ENCODE measurements at regions not wholly inside any gene's neighbourhood (a gene's known extent, or its start where the extent isn't known, plus 50 kb on each side); places are given as distances from the start of the nearest gene placed in this dataset.

DNA sequence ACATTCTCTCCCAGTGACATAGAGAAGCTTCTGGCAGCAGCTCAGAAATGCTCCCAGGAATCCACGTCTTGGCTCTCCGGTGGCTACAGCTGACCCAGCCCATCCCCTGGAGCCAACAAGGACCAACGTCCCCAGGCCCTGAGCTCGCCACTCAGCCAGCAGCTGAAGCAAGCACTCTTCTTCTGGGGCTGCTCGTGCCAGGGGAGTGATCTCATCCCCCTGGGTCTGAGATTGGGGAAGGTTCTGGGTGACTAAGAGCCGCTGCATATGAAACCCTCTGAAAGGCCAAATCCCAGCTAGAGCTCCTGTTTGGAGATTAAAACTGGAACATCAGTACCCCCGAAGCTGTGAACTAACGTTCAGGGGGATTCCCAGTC lies 487.9 kb downstream of the NPHP4 start:
- Histone ChIP-seq H3K9me3 (no peaks in the 10 kb centered on the region), H3K27me3 (peaks cover 0 to 6% (median 0%) of the 10 kb centered on the region in 3 donors), H3K36me3 (no peaks in the 10 kb centered on the region), H3K27ac (no peak overlapping the region), H3K4me1 (no peaks in the 10 kb centered on the region), H3K4me3 (no peak overlapping the region)
- no peak for TF ChIP-seq POLR2A (IDR thresholded peaks at IDR 0.05)
- no peak for TF ChIP-seq CTCF (IDR thresholded peaks at IDR 0.05 in 4 of 5, conservative IDR thresholded peaks at IDR 0.05 in 1 of 5)
- ATAC-seq (no peak), DNase-seq (no peak)
- in situ Hi-C loops (cut with MboI; ENCODE audit: low sequenced_read_pairs in 4 of 4) (loop anchor here (25.0 kb wide), 4 partner anchors 233 to 458 kb away; no protein-coding TSS in a partner anchor), intact Hi-C loops (cut with DNase I; ENCODE audit: low total_unique reads) (no loop called here)

DNA sequence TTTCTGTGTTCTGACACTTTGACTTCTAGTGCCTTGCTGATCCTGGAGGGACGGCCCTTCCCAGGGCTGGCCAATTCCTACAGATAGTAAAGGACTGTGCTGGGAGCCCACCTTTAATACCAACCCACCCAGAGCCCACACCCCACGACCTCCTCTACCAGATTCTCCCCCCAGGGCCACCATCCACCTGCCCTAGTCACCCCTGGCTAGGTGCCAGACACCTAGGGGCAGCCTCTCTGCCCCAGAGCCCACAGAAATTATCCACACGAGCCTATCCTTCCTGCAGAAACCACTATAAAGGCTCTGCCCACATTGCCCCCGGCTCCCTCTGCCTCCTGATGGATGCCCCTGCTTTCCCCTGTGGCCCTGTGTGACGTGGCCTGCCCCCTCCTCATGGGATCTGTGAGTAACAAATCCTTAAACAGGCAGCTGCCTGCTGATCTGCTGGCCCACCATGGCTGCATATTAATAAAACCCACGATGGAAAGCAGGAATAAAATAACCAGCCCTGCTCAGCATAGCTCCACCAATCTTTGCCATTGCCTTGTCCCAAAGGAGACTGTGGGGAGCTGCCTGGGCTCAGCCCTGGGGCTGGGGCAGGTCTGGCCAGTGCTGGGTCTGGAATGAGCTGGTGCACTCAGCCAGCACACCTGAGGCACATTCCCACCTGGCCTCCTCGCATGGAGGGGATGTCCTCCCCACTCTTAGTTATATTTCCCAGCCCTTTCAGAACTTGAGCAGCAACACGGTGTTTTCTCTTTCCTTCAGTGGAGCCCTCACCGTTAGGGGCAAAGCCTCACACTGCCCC lies 488.5 kb downstream of the NPHP4 start:
- H3K27ac ChIP-seq: no peak overlapping the region
- no peak overlapping the region for H3K4me3 ChIP-seq
- no peaks in the 10 kb centered on the region for H3K4me1 ChIP-seq
- ATAC-seq (no peak), DNase-seq (no peak)
- no peaks in the 10 kb centered on the region for H3K9me3 ChIP-seq
- intact Hi-C loops (cut with DNase I; ENCODE audit: low total_unique reads) (no loop called here), in situ Hi-C loops (cut with MboI; ENCODE audit: low sequenced_read_pairs in 4 of 4) (loop anchor here (25.0 kb wide), 4 partner anchors 234 to 459 kb away; no protein-coding TSS in a partner anchor)
- H3K36me3 ChIP-seq: no peaks in the 10 kb centered on the region
- TF ChIP-seq POLR2A (IDR thresholded peaks at IDR 0.05) (no peak), CTCF (IDR thresholded peaks at IDR 0.05 in 4 of 5, conservative IDR thresholded peaks at IDR 0.05 in 1 of 5) (no peak)
- peaks cover 0 to 6% (median 0%) of the 10 kb centered on the region in 3 donors for H3K27me3 ChIP-seq

- no peak for TF ChIP-seq CTCF (IDR thresholded peaks at IDR 0.05 in 4 of 5, conservative IDR thresholded peaks at IDR 0.05 in 1 of 5)
- TF ChIP-seq POLR2A (IDR thresholded peaks at IDR 0.05): no peak
- Histone ChIP-seq H3K9me3 (no peaks in the 10 kb centered on the region), H3K4me1 (no peaks in the 10 kb centered on the region), H3K4me3 (no peak overlapping the region), H3K27ac (no peak overlapping the region), H3K27me3 (peaks cover 0 to 6% (median 3%) of the 10 kb centered on the region in 3 donors), H3K36me3 (no peaks in the 10 kb centered on the region)
- DNase-seq: no peak
- in situ Hi-C loops (cut with MboI; ENCODE audit: low sequenced_read_pairs in 4 of 4) (loop anchor here (25.0 kb wide), 4 partner anchors 235 to 460 kb away; no protein-coding TSS in a partner anchor), intact Hi-C loops (cut with DNase I; ENCODE audit: low total_unique reads) (no loop called here)
- no peak for ATAC-seq
Observed at GRCh38 chr1:5502311-5503194, 489.7 kb downstream of the NPHP4 start.

GRCh38 chr1:5501206-5501930 lies 490.9 kb downstream of the NPHP4 start:
- H3K9me3 ChIP-seq: no peaks in the 10 kb centered on the region
- H3K4me3 ChIP-seq: no peak overlapping the region
- intact Hi-C loops (cut with DNase I; ENCODE audit: low total_unique reads): no loop called here
- in situ Hi-C loops (cut with MboI; ENCODE audit: low sequenced_read_pairs in 4 of 4): loop anchor here (25.0 kb wide), 4 partner anchors 236 to 461 kb away; no protein-coding TSS in a partner anchor
- ATAC-seq (no peak), DNase-seq (no peak)
- no peaks in the 10 kb centered on the region for H3K4me1 ChIP-seq
- TF ChIP-seq CTCF (IDR thresholded peaks at IDR 0.05 in 4 of 5, conservative IDR thresholded peaks at IDR 0.05 in 1 of 5): no peak
- no peak for TF ChIP-seq POLR2A (IDR thresholded peaks at IDR 0.05)
- H3K27ac ChIP-seq: no peak overlapping the region
- H3K27me3 ChIP-seq: peaks cover 3 to 8% (median 5%) of the 10 kb centered on the region in 3 donors
- H3K36me3 ChIP-seq: no peaks in the 10 kb centered on the region

All from gastrocnemius medialis (tissue), 4 donors.